SK-MEL-5 (cell line): ENCODE measurements at regions not wholly inside any gene's neighbourhood (a gene's known extent, or its start where the extent isn't known, plus 50 kb on each side); places are given as distances from the start of the nearest gene placed in this dataset.
"Not testable (repeated sequence)": the region's sequence is repeated elsewhere in the genome, so short reads cannot be mapped to it uniquely, and the experiment has no call there.

Experiments used
- DNase-seq: peaks from one replicate; pipeline ENCODE4 v3.0.0-alpha.2; 2016; ENCODE audit warnings: low read depth, low spot score
- in situ Hi-C: cut with HindIII; loops from 2 replicates; pipeline ENCODE4 v1.10.0; 2016; ENCODE audit warnings: low sequenced_read_pairs, high pct_unique_total_duplicates, low pct_unique_long_range_greater_than_20kb

DNA sequence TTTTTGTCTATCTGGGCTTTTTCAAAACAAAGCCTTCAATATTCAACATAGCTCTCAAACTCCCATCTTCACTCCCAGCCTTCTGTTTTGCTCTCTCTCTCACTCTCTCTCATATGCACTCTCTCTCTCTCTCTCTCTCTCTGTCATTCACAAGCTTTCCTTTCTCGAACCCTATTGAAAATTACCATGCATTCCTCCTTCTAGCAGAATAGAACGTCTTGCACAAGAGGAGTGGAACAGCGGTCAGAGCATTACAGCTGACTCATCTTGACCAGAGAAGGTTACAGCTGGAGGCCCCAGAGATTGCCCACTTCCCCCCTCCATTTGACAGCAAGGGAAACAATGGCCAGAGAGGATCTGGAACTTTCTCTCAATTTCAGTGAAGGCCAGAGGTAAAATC, 51.0 kb upstream of the LIFR start:
- in situ Hi-C loops = no loop called here
- no peak for DNase-seq

DNA sequence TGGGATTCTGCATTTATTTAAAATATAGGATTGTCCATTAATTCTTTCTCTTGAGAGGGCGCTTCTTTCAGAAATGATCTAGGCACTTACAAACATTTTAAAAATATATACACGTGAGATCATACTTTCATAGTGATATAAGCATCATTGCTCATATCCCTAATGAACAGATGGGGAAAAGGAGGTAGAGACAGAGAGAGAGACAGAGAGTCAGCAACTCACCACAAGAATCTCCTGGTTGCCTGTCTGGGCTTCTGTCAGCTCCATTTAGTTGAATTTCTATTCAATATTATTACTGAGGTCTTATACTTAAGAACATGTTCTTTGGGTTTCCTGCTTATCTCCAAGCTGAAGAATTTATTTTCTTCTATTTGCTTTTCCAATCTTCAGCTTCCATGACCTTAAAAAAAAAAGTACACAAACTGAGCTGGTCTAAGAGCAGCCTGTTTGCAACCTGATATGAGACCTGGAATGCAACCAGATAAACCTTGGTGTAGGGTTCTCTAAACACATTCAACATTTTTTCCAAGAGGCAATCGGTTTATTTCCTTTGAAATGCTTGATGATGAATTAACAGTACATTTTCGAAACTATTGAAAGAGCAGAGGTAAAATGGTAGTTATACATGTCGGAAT, 51.6 kb upstream of the LIFR start:
- no peak for DNase-seq
- in situ Hi-C loops = no loop called here

DNA sequence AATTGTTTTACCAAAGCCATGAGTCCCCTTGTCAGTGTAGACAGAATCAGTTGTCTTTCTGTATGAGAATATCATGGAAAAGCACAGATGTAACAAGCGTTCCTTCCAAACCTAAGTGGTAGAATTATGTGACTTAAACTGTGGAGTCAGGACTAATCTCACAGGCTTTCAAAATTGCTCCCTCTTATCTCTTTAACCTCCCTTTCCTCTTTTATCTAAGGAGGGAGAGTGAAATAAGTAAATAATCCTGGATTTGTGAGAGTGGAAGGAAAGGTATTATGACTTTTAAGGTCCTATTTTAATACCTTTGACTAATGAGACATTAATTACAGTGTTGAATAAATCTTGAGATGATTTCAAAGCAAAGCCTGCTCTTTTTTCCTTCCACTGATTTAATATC, 52.4 kb upstream of the LIFR start:
- no peak for DNase-seq
- in situ Hi-C loops = no loop called here

DNA sequence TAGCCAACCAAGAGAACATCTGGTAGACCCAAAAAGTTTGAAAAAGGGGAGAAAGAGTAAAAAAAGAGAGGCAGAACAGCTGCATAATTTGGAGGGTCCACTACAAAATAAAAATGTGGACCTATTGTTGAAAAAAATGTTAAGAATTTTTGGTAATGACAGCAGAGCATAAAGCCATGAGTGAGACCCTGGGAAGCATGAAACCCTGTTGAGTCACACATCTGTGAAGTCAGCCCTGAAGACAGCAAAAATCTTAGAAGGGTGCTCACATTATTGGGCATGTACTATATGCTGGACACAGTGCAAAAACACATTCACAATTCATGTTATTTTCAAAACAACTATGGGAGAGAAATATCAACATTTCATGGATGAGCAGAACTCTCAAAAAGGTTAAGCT, 56.4 kb upstream of the LIFR start:
- in situ Hi-C loops = no loop called here
- DNase-seq = no peak

DNA sequence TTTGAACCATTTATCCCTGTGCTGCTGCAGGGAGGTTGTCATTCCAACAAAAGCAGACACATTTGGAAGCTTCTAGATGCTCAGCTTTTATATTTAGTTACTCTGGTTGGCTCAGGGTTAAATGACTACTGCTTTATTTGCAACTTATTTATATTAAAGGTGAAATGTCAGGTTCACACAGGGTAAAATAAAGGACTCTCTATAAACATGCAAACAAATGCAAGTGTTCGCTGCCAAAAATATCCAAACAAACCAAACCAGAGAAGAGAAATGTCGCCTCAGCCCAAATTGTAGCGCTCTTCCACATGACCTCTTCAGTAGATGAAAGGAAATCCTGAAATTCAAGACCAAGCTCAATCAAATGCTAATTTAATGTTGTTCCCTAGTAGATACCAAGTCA, 57.0 kb upstream of the LIFR start:
- in situ Hi-C loops = no loop called here
- no peak for DNase-seq

DNA sequence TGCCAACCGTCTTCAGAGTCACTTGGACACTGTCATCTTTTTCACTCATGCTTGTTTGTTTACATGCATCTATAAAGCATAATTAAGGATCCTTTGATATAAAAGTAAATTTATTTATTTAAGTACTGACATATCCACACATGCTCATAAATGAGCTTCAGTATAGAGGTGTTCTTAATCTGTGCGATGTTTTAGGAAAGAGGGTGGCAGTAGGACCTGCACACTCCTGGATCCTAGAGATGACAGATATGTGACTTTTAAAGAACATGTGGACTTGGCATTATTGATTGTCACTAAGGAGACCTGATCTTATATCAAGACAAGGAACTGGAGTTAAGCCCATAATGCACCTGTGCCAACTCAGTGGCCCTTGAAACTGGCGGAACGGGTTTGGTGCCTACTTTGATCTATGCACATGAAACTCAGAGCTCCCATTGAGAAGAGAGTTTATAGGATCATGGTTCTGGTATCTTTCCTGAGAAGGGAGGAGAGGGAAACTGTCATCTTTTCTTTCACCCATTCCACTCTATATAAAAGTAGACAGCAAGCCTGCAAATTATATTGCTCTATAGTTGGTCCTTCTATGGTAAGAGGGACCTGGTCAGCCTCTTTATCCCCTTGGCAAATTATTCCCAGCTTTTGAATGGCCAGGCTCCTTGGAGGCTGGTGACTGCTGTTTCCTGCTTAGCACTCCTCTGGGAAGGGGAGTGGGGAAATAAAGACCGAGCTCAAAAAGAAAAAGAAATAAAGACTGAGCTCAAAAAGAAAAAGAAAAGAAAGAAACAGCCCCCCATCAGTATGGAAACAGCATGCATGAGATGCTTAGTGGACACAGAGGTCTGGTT, 57.8 kb upstream of the LIFR start:
- in situ Hi-C loops = no loop called here
- no peak for DNase-seq

DNA sequence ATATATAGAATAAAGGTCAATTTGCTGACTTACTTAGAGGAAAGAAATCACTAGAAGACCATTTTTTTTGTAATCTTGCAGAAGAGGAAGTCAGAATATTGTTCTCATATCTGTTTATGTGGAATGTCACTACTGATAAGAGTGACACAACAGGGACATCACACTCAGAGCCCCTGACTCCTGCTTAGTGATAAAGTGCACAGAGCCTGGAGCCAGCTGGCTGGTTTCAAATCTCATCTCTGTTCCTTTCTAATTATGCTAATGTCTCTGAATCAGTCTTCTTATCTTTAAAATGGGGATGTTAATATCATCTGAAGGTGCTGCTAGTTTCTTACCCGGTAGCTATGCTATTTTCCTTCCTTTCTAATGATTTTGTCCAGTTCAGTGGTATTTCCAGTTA, 58.6 kb upstream of the LIFR start:
- in situ Hi-C loops = no loop called here
- DNase-seq = no peak

DNA sequence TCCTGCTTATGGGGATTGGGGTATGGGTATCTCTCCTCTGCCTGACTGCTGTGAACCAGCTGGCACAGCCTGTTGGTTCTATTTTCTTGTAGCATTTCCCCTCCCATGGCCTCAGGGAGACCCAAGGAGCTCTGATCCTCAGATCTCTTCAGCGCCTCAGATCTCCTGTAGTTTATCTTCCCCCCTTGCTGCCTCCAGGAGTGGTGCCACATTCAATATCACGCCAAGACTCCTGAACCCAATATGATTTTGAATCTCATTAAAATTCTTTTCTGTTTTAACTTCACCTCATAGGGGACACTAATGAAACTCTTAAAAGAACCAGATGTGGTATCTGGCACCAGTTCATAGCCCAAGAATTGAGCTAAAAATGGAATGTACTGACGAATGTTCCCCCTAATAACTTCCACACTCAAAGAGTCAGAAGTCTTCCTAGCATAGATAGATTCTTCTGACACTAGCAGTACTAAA, 59.6 kb upstream of the LIFR start:
- in situ Hi-C loops = no loop called here
- no peak for DNase-seq

DNA sequence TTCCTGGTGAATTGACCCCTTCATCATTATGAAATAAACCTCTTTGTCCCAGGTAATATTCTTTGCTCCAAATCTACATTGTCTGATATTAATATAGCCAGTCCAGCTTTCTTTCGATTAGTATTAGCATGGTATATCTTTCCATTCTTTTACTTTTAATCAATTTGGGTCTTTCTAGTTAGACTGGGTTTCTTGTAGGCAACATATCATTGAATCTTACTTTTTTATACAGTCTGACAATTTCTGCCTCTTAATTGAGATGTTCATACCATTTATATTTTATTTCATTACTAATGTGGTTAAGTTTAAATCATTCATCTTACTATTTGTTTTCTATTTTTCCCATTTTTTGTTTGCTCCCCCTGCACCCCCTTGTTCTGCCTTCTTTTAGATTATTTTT, 61.7 kb upstream of the LIFR start:
- in situ Hi-C loops = no loop called here
- no peak for DNase-seq

DNA sequence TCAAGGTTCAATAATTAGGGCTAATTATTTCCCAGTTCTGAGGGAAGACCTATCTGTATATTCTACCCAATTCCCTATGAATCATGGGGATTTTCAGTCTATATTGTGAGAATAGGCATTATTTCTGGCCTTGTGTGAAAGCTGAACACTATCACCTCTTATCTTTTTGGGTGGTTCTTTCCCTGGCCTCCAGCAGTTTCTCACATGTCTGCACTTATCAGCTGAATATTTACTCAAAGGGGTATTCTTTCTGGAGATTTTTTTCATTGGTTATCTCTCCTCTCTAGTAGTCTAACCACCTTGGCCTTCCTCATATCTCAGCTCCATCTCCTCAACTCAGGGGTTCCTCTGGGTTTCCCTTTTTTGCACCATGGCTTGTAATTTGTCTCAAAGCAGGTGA, 64.9 kb upstream of the LIFR start:
- in situ Hi-C loops = no loop called here
- no peak for DNase-seq

DNA sequence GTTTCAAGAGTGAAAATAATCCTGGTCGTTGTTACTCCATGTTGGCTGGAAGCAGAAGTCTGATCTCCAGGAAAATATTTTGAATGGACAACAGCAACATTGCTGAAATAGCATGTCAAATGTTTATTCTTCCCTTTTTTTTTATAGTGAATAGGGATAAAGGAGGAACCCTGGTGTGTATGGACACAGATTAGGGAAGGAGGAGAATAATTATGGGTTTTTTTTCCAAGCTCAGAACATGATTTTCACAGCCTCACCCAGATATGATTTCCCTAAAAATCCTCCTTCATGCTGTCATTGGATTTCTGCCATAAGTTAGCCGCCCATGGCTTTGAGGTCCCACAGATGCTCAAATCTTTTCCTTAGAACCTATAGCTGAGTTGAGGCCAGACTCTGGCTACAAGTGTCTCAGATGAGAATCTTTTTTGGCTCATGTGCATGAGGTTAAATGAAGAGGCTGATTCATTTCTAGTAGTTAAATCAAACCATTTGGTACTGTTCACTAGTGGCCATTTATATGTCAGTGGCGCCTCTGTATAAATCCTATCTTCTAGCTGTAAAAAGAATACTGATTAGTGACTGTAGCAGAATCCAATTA, 65.5 kb upstream of the LIFR start:
- no peak for DNase-seq
- in situ Hi-C loops = no loop called here

DNA sequence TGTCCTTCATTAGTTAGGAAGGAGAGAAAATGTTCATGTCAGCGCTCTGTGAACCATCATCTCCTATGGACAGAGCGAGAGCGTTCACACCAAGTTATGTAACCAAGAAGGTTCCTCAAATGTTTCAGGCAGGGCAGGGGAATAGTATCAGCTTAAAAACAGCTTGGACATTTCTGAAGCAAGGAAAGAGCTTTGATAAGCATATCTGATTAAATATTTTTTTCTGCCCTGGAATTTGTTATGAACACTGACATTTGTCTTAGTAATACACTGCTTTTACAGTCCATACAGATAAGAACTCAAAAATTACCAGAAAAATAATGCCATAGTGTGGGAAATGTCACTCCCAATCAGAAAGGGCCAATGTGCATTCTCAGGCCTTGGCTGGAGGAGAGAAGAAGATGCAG, 66.3 kb upstream of the LIFR start:
- in situ Hi-C loops = no loop called here
- no peak for DNase-seq

DNA sequence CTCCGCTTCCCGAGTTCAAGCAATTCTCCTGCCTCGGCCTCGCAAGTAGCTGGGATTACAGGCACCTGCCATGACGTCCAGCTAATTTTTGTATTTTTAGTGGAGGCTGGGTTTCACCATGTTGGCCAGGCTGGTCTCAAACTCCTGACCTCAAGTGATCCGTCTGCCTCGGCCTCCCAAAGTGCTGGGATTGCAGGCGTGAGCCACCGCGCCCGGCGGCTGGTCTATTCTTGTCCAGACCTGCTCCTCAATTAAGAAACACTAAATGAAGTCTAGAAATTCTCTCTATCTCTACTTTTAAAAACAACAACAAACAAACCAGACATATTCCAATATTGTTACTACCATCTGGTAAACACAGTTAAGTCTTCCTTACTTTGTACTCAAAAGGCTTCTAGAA, 68.1 kb upstream of the LIFR start:
- in situ Hi-C loops, DNase-seq: not testable (repeated sequence)

DNA sequence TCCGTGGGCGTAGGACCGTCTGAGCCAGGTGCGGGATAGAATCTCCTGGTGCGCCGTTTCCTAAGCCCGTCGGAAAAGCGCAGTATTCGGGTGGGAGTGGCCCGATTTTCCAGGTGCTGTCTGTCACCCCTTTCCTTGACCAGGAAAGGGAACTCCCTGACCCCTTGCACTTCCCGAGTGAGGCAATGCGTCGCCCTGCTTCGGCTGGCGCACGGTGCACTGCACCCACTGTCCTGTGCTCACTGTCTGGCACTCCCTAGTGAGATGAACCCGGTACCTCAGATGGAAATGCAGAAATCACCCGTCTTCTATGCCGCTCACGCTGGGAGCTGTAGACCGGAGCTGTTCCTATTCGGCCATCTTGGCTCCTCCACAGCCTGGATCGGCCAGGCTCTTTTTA, 74.9 kb upstream of the LIFR start:
- in situ Hi-C loops, DNase-seq: not testable (repeated sequence)

DNA sequence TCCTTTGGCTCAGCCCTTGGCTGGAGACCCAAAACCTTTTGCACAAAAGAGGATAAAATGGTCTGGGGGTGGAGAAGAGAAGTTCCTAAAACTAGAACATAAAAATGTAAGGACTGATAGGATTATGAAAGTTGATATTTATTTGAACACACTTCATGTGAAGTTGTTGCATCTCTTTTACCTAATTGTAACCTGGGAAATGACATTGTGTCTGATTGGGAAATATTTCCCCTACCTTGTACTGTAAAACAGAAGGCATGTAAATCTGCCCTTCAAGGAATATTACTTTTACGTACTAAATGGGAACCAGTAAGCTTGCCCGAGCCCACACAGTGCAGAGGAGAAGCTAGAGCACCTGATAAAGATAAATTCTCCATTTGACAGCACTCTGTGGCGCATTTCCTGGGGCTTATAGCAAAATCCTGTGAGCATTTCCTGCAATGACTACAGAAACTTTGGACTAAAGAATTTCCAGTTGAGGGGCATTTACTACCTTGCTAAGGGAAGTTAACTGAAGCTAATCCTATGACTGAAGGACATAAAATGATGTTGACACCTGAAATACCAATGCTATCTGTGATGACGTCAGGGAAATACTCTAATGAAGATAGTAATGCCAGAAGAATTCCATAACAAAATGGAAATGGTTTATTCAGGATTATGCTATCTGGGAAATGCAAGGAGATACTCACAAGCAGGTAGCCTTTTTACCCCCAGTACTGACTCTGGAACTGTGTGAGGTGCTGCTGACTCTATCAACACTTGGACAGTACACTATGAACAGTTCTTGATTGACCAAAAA, 78.3 kb upstream of the LIFR start:
- in situ Hi-C loops = no loop called here
- DNase-seq = no peak

DNA sequence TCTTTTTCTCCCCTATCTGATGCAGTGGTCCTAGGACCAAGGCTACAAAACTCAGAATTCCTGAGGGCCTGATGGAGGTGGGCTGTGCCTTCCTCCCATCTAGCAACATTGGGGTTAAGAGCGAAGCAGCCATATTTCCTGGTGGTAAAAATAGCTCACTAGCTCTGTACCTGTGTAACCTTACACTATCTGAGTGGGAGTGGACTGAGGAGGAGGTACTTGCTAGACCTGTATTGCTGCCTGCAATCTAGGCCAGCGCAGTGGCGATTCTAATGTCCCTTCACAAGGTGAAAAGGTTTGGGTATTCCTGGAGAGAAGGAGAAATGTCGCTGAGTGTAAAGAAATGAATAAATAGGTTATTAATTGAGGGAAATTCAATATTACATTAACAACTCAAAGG, 80.2 kb upstream of the LIFR start:
- in situ Hi-C loops = no loop called here
- no peak for DNase-seq

DNA sequence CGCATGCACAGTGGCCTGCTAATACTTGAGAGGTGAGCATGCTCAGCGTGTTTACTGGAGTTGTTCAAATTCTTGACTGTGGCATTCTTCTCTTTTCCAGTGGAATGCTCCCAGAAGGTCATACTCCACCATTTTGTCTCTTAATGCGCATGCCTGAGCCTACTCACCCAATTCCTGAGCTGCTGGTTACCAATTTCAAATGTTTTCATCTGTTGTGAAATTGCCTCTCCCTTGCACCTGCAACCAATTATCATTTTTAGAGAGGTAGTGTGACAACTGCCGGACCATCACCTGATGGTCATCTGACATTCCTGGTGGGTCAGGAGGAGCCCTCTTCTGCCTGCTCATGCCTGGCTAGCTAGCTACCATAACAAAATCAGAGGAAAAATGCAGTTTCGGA, 82.2 kb upstream of the LIFR start:
- in situ Hi-C loops = no loop called here

More for the DNA sequence above, 82.2 kb upstream of the LIFR start:
- no peak for DNase-seq
